GM12878 (cell line): ENCODE measurements at regions not wholly inside any gene's neighbourhood (a gene's known extent, or its start where the extent isn't known, plus 50 kb on each side); places are given as distances from the start of the nearest gene placed in this dataset.

Source experiments
- ATAC-seq: fragments of 200-7000 bp; cut with Tn5 transposase; 3 replicates; pipeline ENCODE4 v1.9.1; 2020; ENCODE audit warnings: mild to moderate bottlenecking, moderate library complexity
- BruUV-seq: library from RNA; stranded (reverse); fragments of 400-500 nt; replicated peaks from 2 replicates; lab custom pipeline; 2021; lab: Mats Ljungman, UMichigan
- CTCF ChIA-PET: fragments of 300-600 bp; sonication (Branson Sonifier 250); formaldehyde crosslinking; extraction: SDS; loops from one replicate; lab custom pipeline; 2021; ENCODE audit warnings: inconsistent platforms; lab: Yijun Ruan, JAX
- POLR2A ChIA-PET: fragments of 350-600 bp; formaldehyde crosslinking; extraction: SDS; loops from one replicate; lab custom pipeline; 2021; ENCODE audit warnings: inconsistent platforms; lab: Charles Lee
- RAD21 ChIA-PET: fragments of 300-600 bp; sonication (Branson Sonifier 250); formaldehyde crosslinking; loops from one replicate; lab custom pipeline; 2023; ENCODE audit warnings: antibody characterized with exemption; ENCODE audit not compliant: unreplicated experiment; lab: Charles Lee
- SMC1A ChIA-PET: fragments of 300-600 bp; sonication (Branson Sonifier 250); formaldehyde crosslinking; loops from one replicate; lab custom pipeline; 2023; ENCODE audit not compliant: unreplicated experiment, uncharacterized antibody; lab: Charles Lee
- DNase-seq: peaks from one replicate; pipeline ENCODE4 v3.0.0-alpha.2; 2011; ENCODE audit warnings: low read depth, low spot score
- FAIRE-seq: peaks from 3 replicates; lab custom pipeline; 2011; peaks lifted over from hg19 to GRCh38; lab: Jason Lieb, UNC
- H2AFZ ChIP-seq: 2 replicates; pipeline ENCODE4 v1.6.0; 2011; ENCODE audit warnings: low read depth, low read length, control low read depth; ENCODE audit not compliant: control insufficient read depth
- H3K27ac ChIP-seq: 2 replicates; pipeline ENCODE4 v1.5.1; 2011; ENCODE audit warnings: control low read depth; ENCODE audit not compliant: control insufficient read depth, insufficient read depth
- H3K27me3 ChIP-seq, 2 experiments: replicated peaks in 1 of 2; 2 replicates each; pipeline versions ENCODE4 v1.6.0 to v1.6.1; 2011; ENCODE audit warnings: low read length in 1 of 2; ENCODE audit not compliant: control insufficient read depth in 2 of 2, insufficient read depth in 2 of 2
- H3K36me3 ChIP-seq, 2 experiments: 2 replicates each; pipeline ENCODE4 v1.5.1; 2011; ENCODE audit warnings: low read length in 1 of 2; ENCODE audit not compliant: control insufficient read depth in 2 of 2, insufficient read depth in 2 of 2
- H3K4me1 ChIP-seq: 2 replicates; pipeline ENCODE4 v1.6.1; 2011; ENCODE audit warnings: mild to moderate bottlenecking, low read length, moderate library complexity, mixed read lengths; ENCODE audit not compliant: control insufficient read depth, insufficient read depth
- H3K4me2 ChIP-seq: 2 replicates; pipeline ENCODE4 v1.6.0; 2011; ENCODE audit warnings: control low read depth; ENCODE audit not compliant: control insufficient read depth, insufficient read depth
- H3K4me3 ChIP-seq: fragments of 200-600 bp; sonication (generic); 2 replicates; pipeline ENCODE4 v1.5.1; 2016
- H3K79me2 ChIP-seq: 2 replicates; pipeline ENCODE4 v1.6.0; 2011; ENCODE audit warnings: low read length; ENCODE audit not compliant: control insufficient read depth, insufficient read depth
- H3K9ac ChIP-seq: 2 replicates; pipeline ENCODE4 v1.8.0; 2011; ENCODE audit warnings: low read length, control low read depth, mixed read lengths; ENCODE audit not compliant: control insufficient read depth, insufficient read depth
- H3K9me3 ChIP-seq: replicated peaks from 3 replicates; pipeline ENCODE4 v1.5.1; 2011; ENCODE audit warnings: mild to moderate bottlenecking, low read length; ENCODE audit not compliant: control insufficient read depth, insufficient read depth
- H4K20me1 ChIP-seq: 2 replicates; pipeline ENCODE4 v1.6.0; 2011; ENCODE audit not compliant: control insufficient read depth, insufficient read depth
- E2F4 ChIP-seq: IDR thresholded peaks from 2 replicates; pipeline ENCODE4 v1.6.1; 2012; ENCODE audit warnings: low read depth, low read length, improper control_type of control experiment
- E2F8 ChIP-seq: fragments of 450-650 bp; IDR thresholded peaks from 2 replicates; pipeline ENCODE4 v1.6.1; 2018; ENCODE audit warnings: mild to moderate bottlenecking, low read depth, moderate library complexity; ENCODE audit not compliant: partially characterized antibody
- IKZF2 ChIP-seq, 2 experiments: fragments of 450-650 bp; IDR thresholded peaks; 2 replicates each; pipeline ENCODE4 v1.6.1; 2017; ENCODE audit warnings: mild to moderate bottlenecking in 2 of 2, moderate library complexity in 2 of 2
- KAT2A ChIP-seq: conservative IDR thresholded peaks from 2 replicates; pipeline ENCODE4 v1.6.1; 2011; ENCODE audit warnings: low read depth, low read length; ENCODE audit not compliant: control insufficient read depth
- MEF2B ChIP-seq: fragments of 450-650 bp; IDR thresholded peaks from 2 replicates; pipeline ENCODE4 v1.6.1; 2018; ENCODE audit warnings: mild to moderate bottlenecking, moderate library complexity; ENCODE audit not compliant: partially characterized antibody, poor library complexity, severe bottlenecking
- NR2C1 ChIP-seq: fragments of 450-650 bp; IDR thresholded peaks from 2 replicates; pipeline ENCODE4 v1.6.1; 2017; ENCODE audit warnings: antibody characterized with exemption, mild to moderate bottlenecking, moderate library complexity
- RAD21 ChIP-seq: IDR thresholded peaks from 2 replicates; pipeline ENCODE4 v1.6.1; 2011; ENCODE audit warnings: mild to moderate bottlenecking, low read depth, low read length, moderate library complexity; ENCODE audit not compliant: insufficient read depth
- STAT1 ChIP-seq: fragments of 450-650 bp; conservative IDR thresholded peaks from 2 replicates; pipeline ENCODE4 v1.6.1; 2014; ENCODE audit warnings: antibody characterized with exemption, mild to moderate bottlenecking
- SUPT20H ChIP-seq: IDR thresholded peaks from 2 replicates; pipeline ENCODE4 v1.6.1; 2011; ENCODE audit warnings: low read depth, mild to moderate bottlenecking, low read length, moderate library complexity, borderline replicate concordance; ENCODE audit not compliant: control insufficient read depth
- TARDBP ChIP-seq: IDR thresholded peaks from 2 replicates; pipeline ENCODE4 v1.6.1; 2016; ENCODE audit warnings: borderline replicate concordance
- ZBTB33 ChIP-seq: fragments of 450-650 bp; IDR thresholded peaks from 2 replicates; pipeline ENCODE4 v1.6.1; 2017; ENCODE audit warnings: mild to moderate bottlenecking
- ZNF207 ChIP-seq: fragments of 450-650 bp; IDR thresholded peaks from 2 replicates; pipeline ENCODE4 v1.6.1; 2014; ENCODE audit warnings: antibody characterized with exemption, mild to moderate bottlenecking, borderline replicate concordance
- ZNF217 ChIP-seq: fragments of 450-650 bp; IDR thresholded peaks from 2 replicates; pipeline ENCODE4 v1.6.1; 2017; ENCODE audit warnings: antibody characterized with exemption, mild to moderate bottlenecking
- ZZZ3 ChIP-seq: IDR thresholded peaks from 2 replicates; pipeline ENCODE4 v1.6.1; 2011; ENCODE audit warnings: low read depth; ENCODE audit not compliant: control insufficient read depth, insufficient read length
- WGBS: methylation state at CpG from one replicate; pipeline ENCODE4 v1.1.6; 2016; ENCODE audit warnings: low lambda C conversion rate; ENCODE audit not compliant: insufficient replicate concordance, insufficient coverage; ENCODE audit errors: missing lambda C conversion rate; 5-methylcytosine and 5-hydroxymethylcytosine counted together
- in situ Hi-C: fragments of 300-500 bp; cut with MboI; formaldehyde crosslinking; loops from 9 replicates; pipeline ENCODE4 v1.14.3; 2018; ENCODE audit warnings: mixed read lengths
- intact Hi-C: fragments of 100-400 bp; cut with micrococcal nuclease; formaldehyde crosslinking; loops from one replicate; pipeline ENCODE4 v1.14.2; 2022; ENCODE audit not compliant: unreplicated experiment

- 0% methylated on average over 1 of the region's 1 CpG for WGBS
- Histone ChIP-seq H3K4me3 (no peak overlapping the region), H3K9ac (no peak overlapping the region), H3K36me3 (no peaks in the 10 kb centered on the region), H3K4me1 (no peaks in the 10 kb centered on the region), H3K9me3 (no peaks in the 10 kb centered on the region), H3K4me2 (no peak overlapping the region), H3K27ac (no peak overlapping the region), H3K79me2 (no peaks in the 10 kb centered on the region), H3K27me3 (peaks cover 0 to 1% of the 10 kb centered on the region in 2 experiments; a peak in 1 of 4 replicates), H2AFZ (no peak overlapping the region), H4K20me1 (no peaks in the 10 kb centered on the region)
- ChIA-PET SMC1A (interaction anchor here (1.1 kb wide), 1 partner anchor 75 kb away, joined by 3 read pairs; no protein-coding TSS in a partner anchor), RAD21 (no interaction called here), POLR2A (no interaction called here), CTCF (interaction anchor here (1.5 kb wide), 1 partner anchor 146 kb away, joined by 4 read pairs; no protein-coding TSS in a partner anchor)
- DNase-seq, result no peak
- ATAC-seq, result no peak
- in situ Hi-C loops, result no loop called here
- TF ChIP-seq KAT2A, result no peak
- no peak for TF ChIP-seq ZNF217
- TF ChIP-seq E2F8, result no peak
- no peak for TF ChIP-seq ZZZ3
- TF ChIP-seq RAD21, result no peak
- no peak for TF ChIP-seq NR2C1
- no peak for TF ChIP-seq STAT1
- no peak for TF ChIP-seq IKZF2 (IDR thresholded peaks at IDR 0.05)
- TF ChIP-seq ZNF207, result no peak
- no peak for TF ChIP-seq TARDBP
- no peak for TF ChIP-seq ZBTB33
- no peak for TF ChIP-seq E2F4
- no peak for TF ChIP-seq SUPT20H
- TF ChIP-seq MEF2B, result no peak
- no peak for FAIRE-seq
- BruUV-seq, result no TSS peak
- intact Hi-C loops, result no loop called here
Observed at GRCh38 chr18:47603158-47603557, 327.3 kb downstream of the SMAD2 start.
